ENCODE measurements at regions not wholly inside any gene's neighbourhood (a gene's known extent, or its start where the extent isn't known, plus 50 kb on each side); places are given as distances from the start of the nearest gene placed in this dataset.

DNA sequence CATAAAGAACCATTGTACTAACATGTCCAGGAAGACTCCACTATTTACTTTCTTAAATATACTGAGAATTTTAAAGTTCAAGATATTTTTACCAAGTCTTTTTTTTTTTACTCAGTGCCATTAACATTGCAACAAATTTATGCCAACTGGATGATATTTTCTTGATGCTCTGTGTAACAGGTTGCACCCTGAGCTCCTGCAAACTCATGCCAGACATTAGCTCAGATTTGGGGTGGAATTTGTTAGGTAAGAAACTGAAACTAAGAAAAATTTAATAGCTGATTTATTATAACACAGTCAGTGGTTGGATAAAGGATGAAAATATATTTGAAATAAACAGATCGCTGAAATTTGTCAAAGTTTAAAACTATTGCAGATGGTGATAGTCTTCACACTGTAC lies 228.6 kb upstream of the SPHKAP start:
- Histone ChIP-seq H3K4me3 (ENCODE audit: low read depth, low read length) (no peak overlapping the region), H3K9me3 (no peaks in the 10 kb centered on the region), H3K36me3 (no peaks in the 10 kb centered on the region), H3K4me1 (no peaks in the 10 kb centered on the region), H3K27me3 (no peaks in the 10 kb centered on the region)
- TF ChIP-seq, protein P1, sequence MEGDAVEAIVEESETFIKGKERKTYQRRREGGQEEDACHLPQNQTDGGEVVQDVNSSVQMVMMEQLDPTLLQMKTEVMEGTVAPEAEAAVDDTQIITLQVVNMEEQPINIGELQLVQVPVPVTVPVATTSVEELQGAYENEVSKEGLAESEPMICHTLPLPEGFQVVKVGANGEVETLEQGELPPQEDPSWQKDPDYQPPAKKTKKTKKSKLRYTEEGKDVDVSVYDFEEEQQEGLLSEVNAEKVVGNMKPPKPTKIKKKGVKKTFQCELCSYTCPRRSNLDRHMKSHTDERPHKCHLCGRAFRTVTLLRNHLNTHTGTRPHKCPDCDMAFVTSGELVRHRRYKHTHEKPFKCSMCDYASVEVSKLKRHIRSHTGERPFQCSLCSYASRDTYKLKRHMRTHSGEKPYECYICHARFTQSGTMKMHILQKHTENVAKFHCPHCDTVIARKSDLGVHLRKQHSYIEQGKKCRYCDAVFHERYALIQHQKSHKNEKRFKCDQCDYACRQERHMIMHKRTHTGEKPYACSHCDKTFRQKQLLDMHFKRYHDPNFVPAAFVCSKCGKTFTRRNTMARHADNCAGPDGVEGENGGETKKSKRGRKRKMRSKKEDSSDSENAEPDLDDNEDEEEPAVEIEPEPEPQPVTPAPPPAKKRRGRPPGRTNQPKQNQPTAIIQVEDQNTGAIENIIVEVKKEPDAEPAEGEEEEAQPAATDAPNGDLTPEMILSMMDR (IDR thresholded peaks at IDR 0.05; ENCODE audit: low read depth, low read length), result no peak
- no peak for DNase-seq

DNA sequence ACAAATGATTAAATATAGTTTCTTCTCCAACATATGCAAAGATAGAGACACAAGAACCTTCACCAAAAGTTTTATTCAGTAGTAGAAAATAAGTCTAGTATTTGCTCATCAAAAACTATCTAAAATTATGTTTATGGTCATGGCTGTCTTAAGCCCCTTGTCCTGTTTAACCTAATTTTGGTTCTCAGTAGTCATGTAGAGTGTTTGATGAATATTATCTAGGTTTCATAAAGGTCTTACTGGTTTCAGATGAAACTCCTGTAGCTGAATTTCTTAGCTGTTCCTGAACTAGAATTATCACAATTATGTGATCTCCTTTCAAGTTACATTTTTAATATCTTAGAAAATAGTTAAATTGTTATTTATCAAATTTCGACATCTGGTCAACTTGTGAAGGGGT lies 228.0 kb upstream of the SPHKAP start:
- no peaks in the 10 kb centered on the region for H3K27me3 ChIP-seq
- no peaks in the 10 kb centered on the region for H3K36me3 ChIP-seq
- TF ChIP-seq, protein P1 (IDR thresholded peaks at IDR 0.05; ENCODE audit: low read depth, low read length), result no peak
- H3K9me3 ChIP-seq, result no peaks in the 10 kb centered on the region
- no peaks in the 10 kb centered on the region for H3K4me1 ChIP-seq
- H3K4me3 ChIP-seq (ENCODE audit: low read depth, low read length), result no peak overlapping the region
- no peak for DNase-seq

DNA sequence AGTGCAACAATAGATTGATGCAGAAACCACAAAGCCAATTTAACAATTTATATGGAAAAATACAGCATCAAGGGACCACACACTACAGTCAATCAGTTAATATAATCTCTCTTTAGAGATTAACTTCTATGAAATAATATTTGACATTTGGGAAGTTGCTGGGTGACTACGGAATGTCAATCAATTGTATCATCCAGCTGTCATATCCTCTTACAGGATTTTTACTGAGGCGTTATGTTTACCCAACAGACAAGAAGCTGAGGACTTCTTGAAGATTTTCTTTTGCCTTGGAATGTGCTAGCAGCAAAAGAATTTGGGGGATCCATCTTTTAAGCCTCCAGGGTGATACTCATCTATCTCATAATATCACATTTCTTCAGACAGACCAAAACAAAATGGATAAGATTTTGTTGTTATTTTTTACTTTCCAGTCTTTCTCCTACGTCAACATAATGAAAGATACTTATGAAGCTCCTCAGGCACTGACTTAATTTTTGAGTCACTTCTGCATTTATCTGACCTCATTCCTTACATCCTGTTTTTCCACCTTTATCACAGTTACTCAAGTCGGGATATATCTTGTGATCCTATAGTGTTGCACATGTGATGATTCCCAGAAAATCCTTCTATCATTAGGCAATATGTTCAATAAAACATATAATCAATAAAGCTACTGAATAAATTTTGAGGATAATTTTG lies 227.2 kb upstream of the SPHKAP start:
- Histone ChIP-seq H3K36me3 (no peaks in the 10 kb centered on the region), H3K9me3 (no peaks in the 10 kb centered on the region), H3K4me1 (no peaks in the 10 kb centered on the region), H3K27me3 (no peaks in the 10 kb centered on the region), H3K4me3 (ENCODE audit: low read depth, low read length) (no peak overlapping the region)
- TF ChIP-seq, protein P1 (IDR thresholded peaks at IDR 0.05; ENCODE audit: low read depth, low read length), result no peak
- DNase-seq, result no peak

DNA sequence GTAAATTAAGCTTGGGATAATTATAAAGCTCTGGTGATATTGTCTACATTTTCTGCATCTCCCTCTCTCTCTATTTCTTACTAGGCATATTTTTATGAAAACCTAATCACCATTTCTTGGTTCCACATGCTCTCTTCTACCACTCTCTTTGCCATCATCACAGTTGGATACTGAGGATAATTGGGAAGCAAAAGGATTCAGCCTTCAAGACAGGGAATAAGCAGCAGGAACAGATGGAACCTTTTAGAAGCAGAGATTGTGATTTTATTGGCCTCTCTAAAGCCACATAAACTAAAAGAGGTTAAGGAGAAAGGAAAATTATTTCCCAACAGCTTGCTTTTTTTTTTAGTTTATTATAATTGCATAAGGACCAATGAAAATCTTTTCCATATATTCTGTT lies 226.3 kb upstream of the SPHKAP start:
- DNase-seq, result no peak
- no peaks in the 10 kb centered on the region for H3K4me1 ChIP-seq
- TF ChIP-seq, protein P1 (IDR thresholded peaks at IDR 0.05; ENCODE audit: low read depth, low read length), result no peak
- no peaks in the 10 kb centered on the region for H3K9me3 ChIP-seq
- no peak overlapping the region for H3K4me3 ChIP-seq (ENCODE audit: low read depth, low read length)
- H3K27me3 ChIP-seq, result no peaks in the 10 kb centered on the region
- H3K36me3 ChIP-seq, result no peaks in the 10 kb centered on the region

DNA sequence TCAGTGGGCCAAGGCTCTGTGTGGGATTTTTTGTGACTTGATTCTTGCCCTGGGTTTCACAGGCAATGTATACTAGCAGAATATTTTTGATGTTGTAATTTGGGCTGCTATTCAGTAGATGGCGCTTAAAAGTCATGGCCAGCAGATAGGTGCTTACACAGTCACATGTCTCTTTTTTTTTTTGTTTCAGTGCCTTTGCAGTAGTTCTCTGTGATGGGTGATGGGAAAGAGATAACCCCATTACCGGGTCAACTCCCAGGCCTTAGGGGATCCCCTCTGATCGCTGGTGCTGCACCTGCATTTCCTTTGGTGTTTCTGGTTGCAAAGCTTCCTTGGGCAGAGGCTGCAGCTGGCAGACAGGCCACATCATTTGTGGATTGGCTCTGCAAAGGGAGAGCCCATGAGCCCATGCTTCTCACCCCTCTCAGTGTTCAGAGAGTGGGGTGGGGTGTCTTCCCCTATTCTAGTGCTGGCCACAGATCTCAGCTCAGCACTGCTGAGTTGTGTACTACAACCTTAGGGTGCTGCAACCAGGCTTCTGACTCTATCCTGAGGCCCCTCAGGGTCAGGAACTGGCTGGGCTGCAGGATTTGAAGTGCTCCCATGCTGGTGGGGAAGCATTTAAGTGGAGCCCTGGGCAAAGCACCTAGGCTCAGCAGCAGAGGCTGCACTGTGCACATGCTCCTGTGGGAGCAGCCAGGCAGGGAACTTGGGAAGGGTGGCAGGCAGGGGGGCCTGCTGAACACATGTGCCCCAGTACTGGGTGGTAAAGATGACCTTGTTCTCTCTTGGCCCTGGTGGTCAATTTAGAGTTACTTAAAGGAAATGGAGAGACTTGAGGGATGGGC lies 219.8 kb upstream of the SPHKAP start:
- no peaks in the 10 kb centered on the region for H3K4me1 ChIP-seq
- TF ChIP-seq, protein P1 (IDR thresholded peaks at IDR 0.05; ENCODE audit: low read depth, low read length), result no peak

DNA sequence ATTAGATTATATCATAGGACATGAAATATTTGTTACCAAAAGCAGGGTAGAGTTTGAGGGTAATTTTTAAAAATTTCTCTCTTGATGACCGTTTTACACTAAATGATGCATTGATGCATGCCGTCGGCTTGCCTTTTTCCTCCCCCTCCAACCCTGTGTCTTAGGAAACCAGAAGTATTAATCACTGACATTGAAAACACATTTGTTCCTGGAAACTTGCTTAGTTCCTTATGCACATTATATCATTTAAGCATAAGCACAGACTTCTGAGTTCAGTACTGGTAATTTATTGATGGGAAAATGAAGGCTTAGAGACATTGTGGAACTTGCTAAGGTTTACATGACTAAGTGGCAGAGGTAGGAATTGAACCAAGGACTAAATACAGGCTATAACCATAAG lies 206.3 kb upstream of the SPHKAP start:
- no peaks in the 10 kb centered on the region for H3K27me3 ChIP-seq
- no peak overlapping the region for H3K4me3 ChIP-seq (ENCODE audit: low read depth, low read length)
- H3K9me3 ChIP-seq, result peaks cover 2% of the 10 kb centered on the region; the same call in 1 of the 2 replicates
- H3K36me3 ChIP-seq, result no peaks in the 10 kb centered on the region
- no peak for DNase-seq
- no peaks in the 10 kb centered on the region for H3K4me1 ChIP-seq
- TF ChIP-seq, protein P1 (IDR thresholded peaks at IDR 0.05; ENCODE audit: low read depth, low read length), result no peak

More for the DNA sequence above, 219.8 kb upstream of the SPHKAP start:
- H3K9me3 ChIP-seq, result no peaks in the 10 kb centered on the region
- DNase-seq, result no peak
- no peaks in the 10 kb centered on the region for H3K36me3 ChIP-seq
- H3K4me3 ChIP-seq (ENCODE audit: low read depth, low read length), result no peak overlapping the region
- H3K27me3 ChIP-seq, result no peaks in the 10 kb centered on the region
